Stimulated activated CD4-positive, alpha-beta T cell treated with anti-CD3 and anti-CD28 coated beads, Interleukin-15, amount 100 ng/mL, for 24 hours (primary cell): ENCODE measurements at regions not wholly inside any gene's neighbourhood (a gene's known extent, or its start where the extent isn't known, plus 50 kb on each side); places are given as distances from the start of the nearest gene placed in this dataset.

Experiments used
- DNase-seq: peaks from one replicate; pipeline ENCODE4 v3.0.0-alpha.2; 2020

DNA sequence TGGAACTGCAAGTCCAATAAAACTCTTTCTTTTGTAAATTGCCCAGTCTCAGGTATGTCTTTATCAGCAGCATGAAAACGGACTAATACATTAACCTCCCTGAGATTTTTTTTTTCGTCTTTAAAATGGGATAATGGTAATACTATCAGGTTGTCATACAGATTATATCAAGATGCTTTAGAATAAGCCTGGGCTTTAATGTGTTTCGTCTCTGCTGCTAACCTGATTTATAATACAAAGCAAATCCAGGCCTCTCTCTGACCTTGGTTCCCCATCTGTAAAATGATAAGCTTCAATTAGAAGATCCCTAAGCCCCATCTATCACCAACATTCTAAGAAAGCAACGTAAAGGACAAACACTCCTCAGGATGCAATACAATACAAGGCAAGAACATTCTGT lies 283.5 kb downstream of the LRATD1 start:
- DNase-seq: no peak

GRCh38 chr2:14923820-14924580 lies 291.5 kb downstream of the LRATD1 start:
- no peak for DNase-seq

DNA sequence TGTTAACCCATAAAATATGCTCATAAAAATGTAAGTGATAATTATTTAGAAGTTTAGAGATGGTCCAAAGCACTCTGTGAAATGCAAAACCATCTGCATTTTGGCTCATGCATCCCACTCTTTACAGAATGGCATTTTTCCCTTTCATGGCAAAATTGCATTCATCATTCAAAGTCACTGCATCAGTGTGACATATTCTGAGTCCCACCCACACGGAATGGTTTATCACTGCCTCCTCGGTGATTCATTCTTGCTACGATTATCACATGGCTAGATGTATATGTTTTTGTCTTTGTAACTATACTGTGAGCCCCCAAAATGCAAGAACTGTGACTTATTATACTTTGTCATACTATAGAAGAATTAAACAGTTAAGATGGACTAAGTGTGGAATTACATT lies 293.0 kb downstream of the LRATD1 start:
- no peak for DNase-seq

DNA sequence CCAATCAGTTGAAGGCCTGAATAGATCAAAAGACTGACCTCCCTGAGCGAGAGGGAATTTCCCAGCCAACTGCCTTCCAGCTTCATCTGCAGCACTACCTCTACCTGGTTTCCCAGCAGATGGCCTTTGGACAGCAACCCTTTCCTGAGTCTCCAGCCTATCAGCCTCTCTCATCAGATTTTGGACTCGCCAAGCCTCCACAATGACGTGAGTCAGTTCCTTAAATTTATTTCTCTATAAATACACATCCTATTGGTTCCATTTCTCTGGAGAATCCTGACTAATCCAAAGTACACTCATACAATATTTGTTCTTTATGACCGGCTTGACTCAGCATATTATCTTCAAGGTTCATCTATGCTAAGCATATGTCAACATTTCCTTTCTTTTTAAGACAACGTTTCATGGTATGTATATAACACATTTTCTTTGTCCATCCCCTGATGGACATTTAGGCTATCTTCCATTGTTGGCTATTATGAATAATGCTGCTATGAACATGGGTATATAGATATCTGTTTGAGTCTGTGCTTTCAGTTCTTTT lies 294.6 kb downstream of the LRATD1 start:
- DNase-seq: no peak

DNA sequence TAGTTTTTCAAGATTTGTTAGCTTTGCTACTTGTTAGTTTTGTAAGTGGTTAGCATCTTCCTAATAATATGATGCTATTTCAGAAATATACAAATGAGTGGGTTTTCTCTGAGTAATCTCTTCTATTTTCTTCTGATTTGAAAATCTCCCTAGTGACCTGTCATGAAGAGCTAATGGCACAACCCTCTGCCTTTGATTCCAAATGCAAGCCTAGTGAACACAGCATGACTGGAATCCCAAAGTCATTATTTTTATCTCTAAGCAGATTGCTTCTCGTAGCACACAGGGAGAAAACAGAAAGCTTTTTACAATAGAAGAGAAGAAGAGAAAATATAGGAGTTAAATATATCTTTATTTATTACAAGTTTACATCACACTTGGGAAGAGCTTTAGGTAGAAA lies 295.5 kb downstream of the LRATD1 start:
- no peak for DNase-seq

DNA sequence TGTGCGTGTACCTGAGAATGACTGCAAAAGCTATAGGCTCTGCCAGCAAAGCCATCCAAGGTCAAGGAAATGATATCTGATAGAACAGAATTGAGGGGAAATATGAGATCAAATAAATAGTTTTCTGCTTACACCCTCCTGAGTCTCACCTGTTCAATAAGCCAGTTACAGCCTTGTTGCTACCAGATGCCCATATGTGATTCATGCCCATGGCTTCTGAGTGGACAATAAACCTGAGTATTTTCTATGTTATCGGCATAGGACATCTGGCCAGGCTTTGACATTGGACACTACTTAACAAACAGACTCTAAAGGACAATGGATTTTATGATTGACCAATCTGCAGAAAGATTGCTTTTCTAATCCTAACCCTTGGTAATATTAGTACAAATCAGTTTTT lies 297.9 kb downstream of the LRATD1 start:
- no peak for DNase-seq

GRCh38 chr2:14932285-14932684 lies 299.8 kb downstream of the LRATD1 start:
- DNase-seq: no peak

DNA sequence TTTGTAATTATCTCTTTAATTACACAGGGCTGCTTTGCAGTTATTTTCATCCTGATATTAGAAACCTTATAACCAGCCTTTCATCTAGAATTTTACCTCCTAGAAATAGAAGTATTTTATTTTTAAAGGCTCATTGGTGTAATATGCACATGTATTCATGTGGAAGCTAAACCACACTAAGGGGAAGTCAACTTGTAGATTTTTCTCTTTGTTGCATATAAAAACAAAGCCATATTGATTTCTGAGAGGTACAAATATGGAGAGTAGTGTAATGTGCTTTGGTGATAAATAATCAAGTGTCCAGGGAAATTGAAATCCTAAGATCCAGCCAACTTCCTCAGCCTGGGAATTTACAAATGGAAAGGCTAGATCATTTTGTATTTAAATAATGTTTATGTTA lies 301.2 kb downstream of the LRATD1 start:
- DNase-seq: no peak

GRCh38 chr2:14936426-14936825 lies 303.9 kb downstream of the LRATD1 start:
- no peak for DNase-seq

DNA sequence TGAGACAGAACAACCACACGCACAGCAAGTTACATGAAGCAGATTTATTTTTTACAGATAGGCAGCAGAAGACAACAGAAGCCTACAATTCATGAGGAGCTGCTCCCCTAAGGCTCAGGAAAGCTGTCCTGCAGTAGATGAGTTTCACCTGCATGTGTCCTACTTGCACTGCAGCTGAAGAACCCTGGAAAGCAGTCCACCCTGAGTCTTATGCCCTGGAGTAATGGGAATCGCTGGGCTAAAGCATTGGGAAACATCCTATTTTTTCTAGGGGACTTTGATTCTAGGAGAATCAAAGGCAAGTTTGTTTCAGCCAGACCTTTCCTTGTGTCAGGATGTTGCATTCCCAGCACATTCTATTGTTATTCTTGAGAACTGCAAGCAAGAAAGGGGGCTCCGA lies 304.8 kb downstream of the LRATD1 start:
- DNase-seq: no peak

DNA sequence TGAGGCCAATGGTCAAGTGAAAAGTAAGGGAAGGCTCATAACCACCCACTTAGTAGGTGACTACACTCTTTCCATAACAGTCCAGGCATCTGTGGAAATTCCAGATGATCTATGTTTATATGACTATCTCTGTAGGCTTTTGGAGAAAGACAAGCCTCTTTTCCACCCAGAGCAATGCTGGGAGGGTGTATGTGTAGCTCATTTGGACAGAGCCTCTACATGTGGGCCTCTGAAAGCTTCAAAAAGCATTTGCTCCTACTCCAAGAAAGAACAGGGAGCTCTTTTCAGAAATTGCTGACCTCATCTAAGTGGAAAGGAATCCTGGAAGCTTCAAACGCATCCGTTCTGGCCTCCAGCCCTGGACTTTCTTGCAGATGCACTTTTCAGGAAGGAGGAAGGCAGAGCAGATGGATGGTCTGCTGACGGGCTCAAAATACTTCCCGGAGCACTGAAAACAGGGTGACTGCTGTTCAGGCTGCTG lies 308.7 kb downstream of the LRATD1 start:
- no peak for DNase-seq

DNA sequence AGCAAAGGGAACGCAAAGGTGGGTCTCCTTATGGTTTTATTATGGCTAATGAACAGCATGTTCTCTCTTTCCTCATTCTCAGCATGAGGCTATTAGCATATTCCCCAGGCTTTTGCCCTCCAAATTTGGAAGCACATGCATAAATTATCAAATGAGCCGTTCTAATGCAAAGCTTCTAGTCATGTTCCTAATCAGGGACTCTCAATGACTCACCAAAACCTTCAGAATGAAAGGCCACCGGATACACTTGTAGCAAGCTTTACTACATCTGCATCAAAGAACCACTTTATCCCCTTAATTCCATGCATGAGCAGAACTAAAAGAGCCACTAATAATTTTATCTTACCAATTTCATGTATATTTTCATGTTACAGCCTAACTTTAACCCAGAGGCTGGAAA lies 310.5 kb downstream of the LRATD1 start:
- no peak for DNase-seq

DNA sequence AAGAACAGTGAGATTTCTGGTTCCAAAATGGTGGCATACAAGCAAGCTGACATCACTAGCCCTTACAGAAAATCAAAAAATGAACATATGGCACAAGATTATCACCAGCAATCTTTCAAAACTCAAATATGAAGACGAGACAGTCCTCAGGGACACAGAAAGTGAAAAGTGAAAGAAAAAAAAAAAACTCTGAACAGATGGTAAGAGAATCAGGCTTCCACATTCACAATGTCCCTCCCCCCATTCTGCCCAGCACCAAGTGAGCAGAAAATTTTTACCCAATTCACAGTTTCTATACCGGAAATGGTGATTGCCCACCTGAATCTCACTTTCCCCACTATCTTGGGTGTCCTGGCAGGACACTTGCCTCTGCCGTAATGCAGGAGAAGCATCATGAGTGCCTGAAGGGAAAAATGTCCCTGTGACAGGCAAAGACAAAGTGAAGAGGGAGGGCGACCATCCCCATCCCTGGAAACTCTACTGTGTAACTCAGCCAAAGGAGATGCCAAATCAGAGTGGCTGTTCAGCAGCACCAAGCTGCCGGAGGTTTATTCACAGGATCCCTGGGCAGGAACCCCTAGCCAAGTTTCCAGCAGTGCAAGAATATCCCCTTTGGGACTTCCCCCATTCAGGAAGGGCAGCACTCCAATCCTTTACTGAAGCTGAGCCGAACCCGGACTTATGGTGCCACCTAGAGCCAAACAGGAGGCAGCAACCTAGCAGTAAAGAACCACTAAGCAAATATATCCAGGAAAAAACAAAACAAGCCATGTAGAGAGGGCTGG lies 312.2 kb downstream of the LRATD1 start:
- no peak for DNase-seq

GRCh38 chr2:14951569-14952285 lies 319.2 kb downstream of the LRATD1 start:
- DNase-seq: no peak

DNA sequence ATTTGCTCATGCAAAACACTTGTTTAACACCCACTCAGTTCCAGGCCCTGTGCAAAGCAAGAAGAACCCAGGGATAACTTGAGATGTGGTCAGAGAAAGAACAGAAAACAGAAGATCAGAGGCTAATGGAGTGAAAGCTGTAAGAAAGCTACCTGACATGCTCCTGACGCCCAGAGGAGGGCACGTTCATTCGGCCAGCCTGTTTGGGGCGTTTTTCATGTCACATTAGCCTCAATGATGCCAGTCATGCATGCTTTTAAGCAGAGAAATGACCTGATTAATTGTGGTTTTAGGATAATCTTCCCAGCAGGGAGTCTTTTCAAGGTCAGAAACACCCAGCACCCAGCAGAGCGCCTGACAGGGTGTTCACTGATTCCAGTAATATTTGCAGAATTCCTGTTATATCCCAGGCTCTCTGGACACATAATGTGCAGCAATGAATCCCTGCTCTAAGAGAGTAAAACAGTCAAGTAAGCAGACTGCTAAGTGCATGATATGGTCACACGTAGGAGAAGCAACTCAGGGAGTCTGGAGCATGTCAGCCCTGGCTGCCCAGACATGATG lies 320.0 kb downstream of the LRATD1 start:
- no peak for DNase-seq

- no peak for DNase-seq
These were observed 328.3 kb downstream of the LRATD1 start for GRCh38 chr2:14960686-14961324.

DNA sequence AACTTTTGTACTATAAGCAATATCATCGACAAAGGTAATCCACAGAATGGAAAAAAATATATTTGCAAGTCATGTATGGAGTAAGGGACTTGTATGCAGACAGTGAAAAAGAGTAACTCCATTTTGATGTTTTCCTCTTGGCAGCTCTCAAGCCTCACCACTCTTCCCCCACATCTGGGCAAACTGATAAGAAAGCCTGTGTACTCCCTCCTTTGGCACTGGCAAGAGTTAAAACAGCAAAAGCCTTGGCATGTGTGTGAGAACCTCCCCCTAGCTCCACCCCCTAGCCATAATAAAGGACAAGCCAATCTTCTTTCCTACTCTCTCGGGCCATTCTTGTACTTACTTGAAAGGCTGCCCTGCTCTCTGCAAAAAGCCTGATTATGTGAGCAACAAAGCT lies 335.2 kb downstream of the LRATD1 start:
- no peak for DNase-seq

GRCh38 chr2:14975381-14975780 lies 342.9 kb downstream of the LRATD1 start:
- no peak for DNase-seq

DNA sequence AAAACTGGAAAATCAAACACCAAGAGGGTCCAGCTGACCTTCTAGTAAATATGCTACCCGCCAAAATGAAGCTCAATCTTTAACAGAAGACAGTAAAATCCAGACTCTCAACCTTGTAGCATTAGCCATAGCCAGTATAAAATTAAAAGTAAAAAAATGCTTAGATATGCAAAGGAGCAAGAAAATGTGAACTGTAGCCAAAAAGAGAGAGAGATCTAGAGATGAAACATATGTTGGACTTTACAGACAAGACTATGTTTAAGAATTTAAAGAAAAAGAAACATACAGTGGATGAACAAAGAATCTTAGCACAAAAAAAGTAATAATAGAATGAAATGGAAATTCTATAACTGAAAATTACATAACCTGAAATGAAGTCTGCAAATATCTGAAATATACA lies 344.5 kb downstream of the LRATD1 start:
- no peak for DNase-seq

DNA sequence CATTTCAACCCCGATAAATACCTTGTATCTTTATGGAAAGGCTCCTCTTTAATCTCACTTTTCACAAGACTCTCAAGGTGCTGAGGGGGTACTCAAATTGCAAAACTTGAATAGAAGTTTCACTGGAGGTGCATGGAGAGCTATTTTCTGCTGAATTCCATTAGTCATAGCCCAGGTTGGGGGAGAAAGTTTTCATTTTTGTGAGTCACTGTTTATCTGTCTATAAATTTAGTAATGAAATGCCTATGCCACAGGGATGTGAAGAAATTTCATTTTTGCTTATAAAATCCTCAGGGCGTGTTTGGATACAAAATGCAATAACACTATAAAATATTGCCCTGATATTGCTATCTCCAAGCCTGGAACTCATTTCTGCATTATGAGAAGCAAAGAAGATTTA lies 346.3 kb downstream of the LRATD1 start:
- DNase-seq: no peak

DNA sequence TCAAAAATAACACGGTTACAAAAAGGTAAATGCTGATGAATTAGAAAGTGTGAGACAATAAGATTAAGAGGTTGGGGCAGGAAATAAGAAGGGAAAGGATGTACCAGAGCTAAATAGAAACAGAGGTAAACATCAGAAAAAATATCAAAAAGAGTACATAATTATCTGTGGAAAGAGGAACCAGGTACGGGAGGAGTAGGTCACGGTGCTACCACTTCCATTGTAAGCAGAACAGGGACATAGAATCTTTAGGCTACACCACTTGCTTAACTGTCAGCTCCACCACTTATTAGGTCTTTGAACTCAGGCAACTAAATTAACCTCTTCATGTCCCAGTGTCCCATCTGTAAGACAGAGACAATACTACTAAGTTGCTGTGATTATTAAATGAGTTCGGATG lies 350.3 kb downstream of the LRATD1 start:
- no peak for DNase-seq

DNA sequence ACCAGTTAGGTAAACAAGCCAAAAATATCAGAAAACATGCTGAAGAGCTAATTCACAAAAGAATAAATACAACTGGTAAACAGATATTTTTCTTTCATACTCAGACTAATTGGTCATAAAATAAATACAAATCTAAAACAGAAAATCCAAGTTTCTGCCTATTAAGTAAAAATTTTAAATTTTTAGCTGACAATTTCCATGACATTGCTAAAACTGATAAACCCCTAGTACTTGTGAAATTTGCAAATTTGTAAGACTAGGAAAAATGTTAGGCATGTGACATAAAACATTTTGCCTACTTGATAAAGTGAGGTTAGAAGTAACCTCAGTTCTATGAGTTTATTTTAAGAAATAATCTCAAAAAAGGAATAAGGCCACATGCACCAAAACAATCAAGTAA lies 356.1 kb downstream of the LRATD1 start:
- DNase-seq: no peak

DNA sequence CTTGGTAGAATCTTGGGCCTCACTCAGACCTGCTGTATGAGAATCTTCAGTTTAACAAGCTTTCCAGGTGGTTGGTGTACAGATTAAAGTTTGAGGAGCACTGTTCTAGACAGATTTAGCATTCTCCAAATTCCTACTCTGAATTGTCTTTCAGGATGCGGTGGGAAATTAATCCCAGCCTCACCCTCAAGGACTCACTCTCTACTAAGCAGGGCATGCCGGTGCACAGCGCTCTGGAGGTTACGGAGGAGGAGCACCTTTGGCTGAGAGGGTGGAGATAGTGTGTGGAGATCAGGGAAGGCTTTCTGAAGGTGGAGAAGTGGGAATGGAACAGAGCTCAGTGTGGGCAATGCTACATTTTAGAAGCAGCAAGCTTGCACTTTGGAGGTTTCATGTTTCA lies 359.2 kb downstream of the LRATD1 start:
- DNase-seq: no peak
